Mammary epithelial cell (primary cell): ENCODE measurements at regions not wholly inside any gene's neighbourhood (a gene's known extent, or its start where the extent isn't known, plus 50 kb on each side); places are given as distances from the start of the nearest gene placed in this dataset.

Experiments used
- CTCF ChIP-seq, 2 donors: IDR thresholded peaks in 1 of 2; conservative IDR thresholded peaks in 1 of 2; 2 replicates each; pipeline ENCODE4 v1.5.1; 2011 to 2012; ENCODE audit warnings: inconsistent platforms in 2 of 2, low read length in 2 of 2, mild to moderate bottlenecking in 2 of 2, control low read depth in 1 of 2, low read depth in 1 of 2; ENCODE audit not compliant: insufficient read depth in 1 of 2; ENCODE audit errors: extremely low read depth in 1 of 2
- EZH2 ChIP-seq: IDR thresholded peaks from 2 replicates; pipeline ENCODE4 v1.6.1; 2012; ENCODE audit warnings: low read length, inconsistent platforms, borderline replicate concordance

GRCh38 chr4:179151770-179152169 lies 1709.5 kb upstream of the AGA start:
- TF ChIP-seq CTCF (conservative IDR thresholded peaks at IDR 0.05 in 1 of 2, IDR thresholded peaks at IDR 0.05 in 1 of 2; ENCODE audit: extremely low read depth in 1 of 2, insufficient read depth in 1 of 2, low read depth in 1 of 2, low read length in 2 of 2) (no peak), EZH2 (no peak)
